Left colon (tissue), 2 donors: ENCODE measurements at regions not wholly inside any gene's neighbourhood (a gene's known extent, or its start where the extent isn't known, plus 50 kb on each side); places are given as distances from the start of the nearest gene placed in this dataset.
A peak's percentile ranks its signal among the peaks of the same experiment; 100 is the strongest.
"Not testable (repeated sequence)": the region's sequence is repeated elsewhere in the genome, so short reads cannot be mapped to it uniquely, and the experiment has no call there.

ENCODE experiments used
- ATAC-seq: fragments of 200-7000 bp; cut with Tn5 transposase; one replicate; pipeline ENCODE4 v1.9.1; 2020; ENCODE audit warnings: mild to moderate bottlenecking, moderate library complexity
- DNase-seq, 2 donors: peaks; one replicate each; pipeline ENCODE4 v3.0.0-alpha.2; 2020
- intact Hi-C, 2 donors: fragments of 100-400 bp; cut with DNase I in 1 of 2; cut with micrococcal nuclease in 1 of 2; formaldehyde crosslinking; loops; one replicate each; pipeline versions ENCODE4 v1.11.2 to v1.14.0; 2022; cut with DNase I, micrococcal nuclease
- donor health status: DM: no; HTN: no; CAD: no.
- donor health status: DM: yes; HTN: yes; CAD: no.

DNA sequence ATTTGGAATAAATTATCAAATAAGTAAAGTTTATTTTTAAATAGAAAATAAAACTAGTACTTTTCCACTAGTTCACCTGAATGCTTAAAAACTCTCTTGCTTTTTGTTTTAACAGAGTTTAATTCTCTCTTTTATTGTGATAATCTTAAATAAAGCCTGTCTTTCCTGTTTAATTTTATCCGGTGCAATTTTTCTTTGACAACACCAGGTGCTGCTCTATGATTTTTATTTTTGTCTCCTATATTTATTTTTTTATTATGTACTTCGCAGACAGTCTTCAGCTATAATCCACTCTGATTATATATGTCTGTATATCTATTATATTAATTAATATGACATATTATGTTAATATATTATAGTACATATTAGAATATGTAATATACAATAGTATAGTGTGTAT lies 1293.0 kb upstream of the EPHA6 start:
- intact Hi-C loops: no loop called here
- no peak for DNase-seq
- no peak for ATAC-seq

DNA sequence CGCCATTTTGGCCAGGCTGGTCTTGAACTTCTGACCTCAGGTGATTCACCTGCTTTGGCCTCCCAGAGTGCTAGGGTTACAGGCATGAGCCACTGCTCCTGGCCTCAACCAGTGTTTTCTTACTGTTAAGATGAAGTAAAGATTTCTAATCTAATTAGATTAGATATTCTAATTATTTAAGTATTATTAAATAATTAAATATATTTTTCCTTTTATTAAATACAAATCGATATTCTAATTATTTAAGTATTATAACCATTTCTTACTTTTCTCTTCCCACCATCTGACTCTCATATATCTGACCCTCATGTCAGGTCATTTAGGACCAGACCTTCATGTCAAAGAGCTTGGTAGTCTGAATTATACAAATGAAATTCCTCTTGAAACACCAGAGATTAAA lies 1291.9 kb upstream of the EPHA6 start:
- ATAC-seq (no peak), DNase-seq (no peak)
- intact Hi-C loops: no loop called here

DNA sequence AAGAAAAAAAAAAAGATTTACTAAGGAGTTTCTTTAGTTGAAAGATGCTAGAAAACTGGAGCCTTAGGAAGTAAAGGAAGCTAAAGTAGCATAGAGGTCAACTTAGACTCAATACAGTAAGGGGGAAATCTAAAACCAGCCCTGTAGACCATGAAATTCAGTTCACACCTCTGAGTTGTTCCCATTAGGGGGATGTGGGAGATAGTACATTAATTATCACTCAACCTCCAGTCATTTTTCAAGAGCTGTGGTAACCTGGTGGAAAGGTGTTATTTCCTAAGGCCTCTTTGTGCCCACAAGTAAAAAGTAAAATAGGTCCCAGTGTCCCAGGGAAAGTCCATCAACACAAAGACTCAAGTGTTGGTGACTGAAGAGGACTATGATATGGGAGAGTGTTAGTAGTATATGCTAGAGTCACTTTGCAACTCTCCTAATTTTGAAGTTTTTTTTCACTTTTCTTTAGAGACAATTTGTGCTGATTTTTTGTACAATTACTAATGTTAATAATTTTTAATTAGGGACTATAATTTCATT lies 1274.4 kb upstream of the EPHA6 start:
- ATAC-seq (no peak), DNase-seq (no peak)
- intact Hi-C loops: no loop called here

DNA sequence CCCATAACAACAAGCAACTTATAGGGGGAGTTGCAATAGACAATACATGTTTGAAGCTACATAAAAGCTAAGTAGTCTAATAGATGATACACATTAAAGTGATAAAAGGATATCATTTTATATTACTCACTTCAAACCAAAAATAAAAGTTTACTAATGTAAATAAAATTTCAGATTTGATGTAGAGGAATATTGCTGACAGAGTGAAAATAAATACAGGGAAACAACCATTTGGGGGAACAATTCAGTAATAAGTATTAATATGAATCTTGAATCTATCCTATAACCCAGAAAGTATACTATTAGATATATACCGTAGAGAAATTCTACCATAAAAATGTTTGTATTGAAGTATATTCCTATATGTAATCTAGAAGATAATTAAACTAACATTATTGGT lies 1248.9 kb upstream of the EPHA6 start:
- intact Hi-C loops: no loop called here
- ATAC-seq (no peak), DNase-seq (no peak)

DNA sequence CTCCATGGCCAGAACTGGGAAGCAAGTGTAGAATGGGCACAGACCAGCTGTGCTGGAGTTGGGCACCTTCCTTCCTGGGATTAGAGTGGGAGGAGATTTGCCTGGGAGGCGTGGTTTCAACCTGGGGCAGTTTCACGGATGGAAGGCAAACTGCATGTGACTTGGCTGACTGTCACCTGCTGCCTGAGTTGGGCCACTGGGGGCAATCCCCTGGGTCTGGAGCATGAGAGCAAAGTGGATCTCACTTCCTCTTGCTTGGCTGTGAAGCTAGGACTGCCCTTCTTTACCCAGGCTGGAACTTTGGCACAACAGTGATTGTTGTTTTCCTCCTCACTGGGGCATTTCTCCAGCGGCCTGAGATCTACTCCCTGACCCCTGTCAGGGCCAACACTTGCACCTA lies 1247.0 kb upstream of the EPHA6 start:
- DNase-seq: no peak
- intact Hi-C loops: no loop called here
- ATAC-seq: no peak

DNA sequence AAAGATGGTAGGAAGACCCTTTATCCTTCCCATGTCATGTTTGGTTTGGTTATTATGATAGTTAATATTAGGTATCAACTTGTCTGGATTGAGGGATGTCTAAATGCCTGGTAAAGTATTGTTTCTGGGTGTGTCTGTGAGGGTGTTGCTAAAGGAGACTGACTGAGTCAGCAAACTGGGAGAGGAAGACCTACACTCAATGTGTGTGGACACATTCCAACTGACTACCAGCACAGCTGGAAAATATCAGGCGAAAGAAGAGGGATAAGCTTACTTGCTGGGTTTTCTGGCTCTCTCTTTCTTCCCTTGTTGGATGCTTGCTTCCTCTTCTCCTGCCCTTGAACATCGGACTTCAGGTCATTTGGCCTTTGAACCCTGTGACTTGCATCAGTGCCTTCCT lies 1227.6 kb upstream of the EPHA6 start:
- intact Hi-C loops: no loop called here
- no peak for DNase-seq
- no peak for ATAC-seq

DNA sequence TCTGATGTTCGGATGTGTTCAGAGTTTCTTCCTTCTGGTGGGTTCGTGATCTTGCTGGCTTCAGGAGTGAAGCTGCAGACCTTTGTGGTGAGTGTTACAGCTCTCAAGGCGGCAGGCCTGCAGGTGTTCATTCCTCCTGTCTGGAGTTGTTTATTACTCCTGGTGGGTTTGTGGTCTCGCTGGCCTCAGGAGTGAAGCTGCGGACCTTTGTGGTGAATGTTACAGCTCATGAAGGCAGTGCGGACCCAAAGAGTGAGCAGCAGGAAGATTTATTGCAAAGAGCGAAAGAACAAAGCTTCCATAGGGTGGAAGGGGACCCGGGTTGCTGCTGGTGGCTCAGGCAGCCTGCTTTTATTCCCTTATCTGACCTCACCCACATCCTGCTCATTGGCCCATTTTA lies 1226.8 kb upstream of the EPHA6 start:
- ATAC-seq, intact Hi-C loops, DNase-seq: not testable (repeated sequence)

DNA sequence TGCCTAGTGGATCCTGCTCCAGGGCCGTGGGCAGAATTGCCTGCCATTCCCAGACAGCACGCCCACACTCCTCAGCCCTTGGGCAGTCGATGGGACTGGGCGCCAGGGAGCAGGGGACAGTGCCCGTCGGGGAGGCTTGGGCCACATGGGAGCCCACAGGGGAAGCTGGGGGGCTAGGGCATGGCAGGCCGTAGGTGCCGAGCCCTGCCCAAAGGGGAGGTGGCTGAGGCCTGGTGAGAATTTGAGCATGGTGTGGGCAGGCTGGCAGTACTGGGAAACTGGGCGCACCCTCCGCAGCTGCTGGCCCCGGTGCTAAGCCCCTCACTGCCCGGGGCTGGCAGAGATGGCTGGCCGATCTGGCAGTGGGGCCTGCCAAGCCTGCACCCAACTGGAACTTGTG lies 1225.9 kb upstream of the EPHA6 start:
- ATAC-seq (no peak), DNase-seq (no peak)
- intact Hi-C loops: no loop called here

DNA sequence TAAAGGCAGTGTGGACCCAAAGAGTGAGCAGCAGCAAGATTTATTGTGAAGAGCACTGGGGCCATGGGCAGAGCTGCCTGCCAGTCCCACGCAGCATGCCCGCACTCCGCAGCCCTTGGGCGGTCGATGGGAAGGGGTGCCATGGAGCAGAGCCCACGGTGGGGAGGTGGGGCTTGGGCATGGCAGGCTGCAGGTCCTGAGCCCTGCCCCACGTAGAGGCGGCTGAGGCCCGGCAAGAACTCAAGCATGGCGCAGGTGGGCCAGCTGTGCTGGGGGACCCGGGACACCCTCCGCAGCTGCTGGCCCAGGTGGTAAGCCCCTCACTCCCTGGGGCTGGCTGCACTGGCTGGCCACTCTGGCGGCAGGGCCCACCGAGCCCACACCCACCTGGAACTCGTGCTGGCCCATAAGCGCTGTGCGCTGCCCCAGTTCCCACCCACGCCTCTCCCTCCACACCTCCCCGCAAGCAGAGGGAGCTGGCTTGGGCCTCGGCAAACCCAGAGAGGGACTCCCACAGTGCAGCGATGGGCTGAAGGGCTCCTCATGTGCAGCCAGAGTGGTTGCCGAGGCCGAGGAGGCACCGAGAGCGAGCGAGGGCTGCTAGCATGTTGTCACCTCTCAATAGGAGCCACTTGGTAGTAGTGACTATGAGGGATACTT lies 1218.8 kb upstream of the EPHA6 start:
- intact Hi-C loops: no loop called here
- DNase-seq (no peak), ATAC-seq (no peak)

DNA sequence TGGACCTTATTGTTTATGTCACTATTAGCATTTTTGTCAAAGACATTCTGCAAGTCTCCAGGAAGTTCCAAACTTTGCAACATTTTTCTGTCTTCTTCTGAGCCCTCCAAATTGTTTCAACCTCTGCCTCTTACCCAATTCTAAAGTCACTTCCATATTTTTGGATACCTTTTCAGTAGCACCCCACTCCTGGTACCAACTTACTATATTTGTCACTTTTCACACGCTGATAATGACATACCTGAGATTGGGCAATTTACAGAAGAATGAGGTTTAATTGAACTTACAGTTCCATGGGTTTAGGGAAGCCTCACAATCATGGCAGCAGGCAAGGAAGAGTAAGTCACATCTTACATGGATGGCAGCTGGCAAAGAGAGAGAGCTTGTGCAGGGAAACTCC lies 1206.5 kb upstream of the EPHA6 start:
- DNase-seq (no peak), ATAC-seq (no peak)
- intact Hi-C loops: no loop called here

DNA sequence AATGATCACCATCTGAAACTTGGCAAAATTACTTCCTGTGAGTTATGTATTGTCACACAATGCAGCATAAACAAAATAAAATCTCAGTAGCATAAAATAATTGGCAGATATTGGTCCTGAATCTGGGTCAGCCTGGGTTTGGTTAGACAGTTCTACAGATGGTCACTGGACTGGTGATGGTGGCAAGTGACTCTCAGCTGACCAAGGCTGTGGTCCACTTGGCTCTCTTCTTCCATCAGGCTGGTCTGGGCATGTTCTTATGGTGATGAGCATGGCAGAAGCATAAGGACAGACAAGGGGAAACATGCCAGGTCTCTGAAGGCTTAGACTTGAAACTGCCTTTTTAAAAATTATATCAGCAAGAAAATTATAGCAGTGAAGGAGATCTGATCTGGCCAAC lies 1205.0 kb upstream of the EPHA6 start:
- DNase-seq (no peak), ATAC-seq (no peak)
- intact Hi-C loops: no loop called here

DNA sequence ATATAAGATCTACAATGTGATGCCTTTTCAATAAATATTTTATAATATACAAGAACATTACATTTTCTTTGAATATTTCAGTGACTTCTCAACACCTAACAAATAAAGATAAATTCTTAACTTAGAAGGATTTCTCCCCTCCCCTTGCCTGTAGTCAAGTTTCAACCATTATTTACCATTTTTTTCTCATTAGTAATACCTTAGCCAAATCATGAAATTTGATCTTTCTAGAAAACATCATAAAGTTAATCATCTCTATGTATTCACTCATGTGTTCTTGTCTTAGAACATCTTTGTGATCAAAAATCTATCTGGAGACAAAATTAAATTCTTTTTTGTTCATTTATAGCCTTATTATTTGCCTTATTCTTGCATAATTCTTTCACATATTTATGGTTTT lies 1201.8 kb upstream of the EPHA6 start:
- intact Hi-C loops: no loop called here
- DNase-seq: no peak

DNA sequence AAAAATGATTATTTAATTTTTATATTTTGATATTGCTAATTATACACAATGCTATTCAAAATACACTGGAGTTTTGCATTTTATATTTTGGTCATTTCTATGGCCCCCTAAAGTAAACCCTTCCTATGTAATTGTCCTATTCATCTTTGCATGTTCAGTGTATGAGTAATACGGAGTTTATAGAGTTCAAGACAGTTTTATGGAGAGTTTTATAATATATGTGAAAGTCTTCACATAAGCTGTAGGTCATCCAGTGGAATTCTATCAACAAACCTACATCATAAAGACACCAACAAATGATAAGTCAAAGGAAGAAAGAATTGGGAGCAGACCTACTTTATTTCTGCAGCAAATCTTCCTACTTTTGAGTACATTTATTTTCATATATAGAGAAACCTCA lies 1200.4 kb upstream of the EPHA6 start:
- intact Hi-C loops: no loop called here
- peak; percentile 49 for ATAC-seq
- DNase-seq: no peak

More for the DNA sequence above, 1201.8 kb upstream of the EPHA6 start:
- no peak for ATAC-seq

DNA sequence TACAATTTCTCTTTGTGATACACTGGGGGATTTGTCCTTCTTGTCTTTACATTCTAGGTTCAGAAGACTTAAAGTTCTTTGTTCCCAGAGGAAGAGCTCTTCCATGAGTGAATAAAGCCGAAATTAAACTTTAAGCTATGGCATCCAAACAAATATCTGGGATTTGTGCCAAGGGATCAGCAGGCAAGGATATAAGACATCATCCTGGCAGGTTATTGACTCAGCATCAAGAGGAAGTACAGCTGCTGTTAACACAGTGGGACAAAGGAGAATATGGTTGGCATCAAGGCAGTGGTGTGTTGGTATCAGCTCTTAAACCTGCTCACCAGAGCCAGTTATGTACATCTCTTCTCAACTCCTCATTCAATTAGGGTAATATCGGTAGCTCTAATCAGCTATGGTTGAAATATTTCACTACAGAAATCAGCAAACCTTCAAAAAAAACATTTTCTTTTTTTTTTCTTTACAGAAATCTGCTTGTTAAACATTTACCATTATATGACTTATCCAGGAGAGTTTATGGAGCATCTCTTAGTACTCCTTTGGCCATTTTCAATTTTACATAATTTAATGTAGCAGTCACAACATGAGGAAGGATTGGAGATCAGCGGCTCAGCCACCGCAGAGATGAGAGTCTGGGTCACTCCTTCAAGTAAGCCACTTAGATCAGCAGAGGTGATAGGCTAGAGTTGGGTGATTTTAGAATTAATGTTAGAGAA lies 1198.6 kb upstream of the EPHA6 start:
- intact Hi-C loops: no loop called here
- DNase-seq (no peak), ATAC-seq (peak; percentile 86)

DNA sequence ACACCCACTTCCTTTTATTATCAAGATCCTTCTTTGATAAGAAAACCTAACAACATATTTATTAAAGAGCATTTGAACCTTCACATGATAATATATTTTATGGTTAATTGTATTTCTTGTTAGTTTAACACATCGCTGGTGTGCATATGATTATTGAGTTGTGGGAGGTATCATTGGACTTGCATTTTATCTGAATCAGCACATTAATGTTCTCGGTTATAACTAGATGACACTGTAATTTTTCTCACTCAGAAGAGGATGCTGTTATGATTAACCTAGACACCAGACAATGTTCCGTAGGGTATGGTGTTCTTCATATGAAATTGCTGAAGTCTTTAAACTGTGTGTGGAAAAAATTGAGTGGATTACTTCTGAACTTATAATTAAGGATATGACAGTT lies 1188.3 kb upstream of the EPHA6 start:
- ATAC-seq (no peak), DNase-seq (no peak)
- intact Hi-C loops: no loop called here

DNA sequence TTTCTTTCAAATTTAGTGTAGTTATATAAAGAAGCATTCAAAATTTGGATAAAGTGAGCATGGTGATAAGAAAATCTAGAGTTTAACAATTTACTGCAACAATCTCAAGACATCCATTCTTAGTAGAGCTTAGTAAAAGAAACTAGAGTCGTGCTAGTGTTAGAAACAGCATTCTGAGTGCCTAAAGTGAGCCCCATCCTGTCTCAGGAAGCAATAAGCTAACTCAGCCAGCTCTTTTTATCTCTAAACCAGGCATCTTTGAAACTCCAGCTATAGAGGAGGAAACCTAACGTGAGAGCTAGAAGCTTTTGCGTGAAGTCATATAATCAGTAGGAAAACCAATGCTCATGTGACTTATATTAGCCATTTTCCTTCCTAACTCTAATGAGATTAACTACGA lies 1187.1 kb upstream of the EPHA6 start:
- intact Hi-C loops: no loop called here
- ATAC-seq: no peak
- no peak for DNase-seq

DNA sequence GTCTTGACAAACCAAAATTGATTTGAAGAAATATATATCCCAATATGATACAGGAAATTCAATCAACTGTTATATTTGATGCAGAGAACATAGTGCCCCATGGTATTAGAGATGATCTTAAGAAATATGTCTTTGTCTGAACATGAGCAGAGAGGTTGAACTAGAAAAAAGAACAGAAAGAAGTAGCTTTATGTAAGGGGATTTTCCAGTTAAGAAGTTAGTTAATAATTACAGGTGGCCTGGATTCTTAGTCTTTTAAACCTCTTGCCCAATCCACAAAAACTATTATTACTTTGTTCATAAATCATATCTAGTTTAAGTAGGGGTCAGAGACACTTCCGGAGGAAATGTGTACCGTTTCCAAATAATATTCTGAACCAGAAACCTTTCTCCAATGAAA lies 1186.7 kb upstream of the EPHA6 start:
- DNase-seq: no peak
- intact Hi-C loops: no loop called here
- no peak for ATAC-seq

DNA sequence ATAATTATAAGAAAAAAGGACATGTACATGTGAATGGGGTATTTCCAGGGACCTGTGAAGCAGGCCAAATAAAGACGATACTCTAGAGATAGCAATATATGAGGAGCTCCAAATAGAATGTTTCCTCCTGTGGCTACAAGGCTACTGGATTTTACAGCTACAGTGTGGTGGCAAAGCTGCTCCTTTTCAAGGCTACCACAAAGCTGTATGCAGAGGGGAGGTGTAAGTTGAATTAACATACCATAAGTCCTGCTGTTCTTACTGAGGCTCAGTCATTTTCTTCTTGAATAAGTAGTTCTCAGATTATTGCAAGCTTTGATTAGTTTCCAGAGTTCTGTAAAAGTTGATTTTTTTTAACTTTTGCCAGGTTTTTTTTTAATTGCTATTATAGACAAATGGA lies 1184.6 kb upstream of the EPHA6 start:
- ATAC-seq: no peak
- DNase-seq: no peak
- intact Hi-C loops: no loop called here

DNA sequence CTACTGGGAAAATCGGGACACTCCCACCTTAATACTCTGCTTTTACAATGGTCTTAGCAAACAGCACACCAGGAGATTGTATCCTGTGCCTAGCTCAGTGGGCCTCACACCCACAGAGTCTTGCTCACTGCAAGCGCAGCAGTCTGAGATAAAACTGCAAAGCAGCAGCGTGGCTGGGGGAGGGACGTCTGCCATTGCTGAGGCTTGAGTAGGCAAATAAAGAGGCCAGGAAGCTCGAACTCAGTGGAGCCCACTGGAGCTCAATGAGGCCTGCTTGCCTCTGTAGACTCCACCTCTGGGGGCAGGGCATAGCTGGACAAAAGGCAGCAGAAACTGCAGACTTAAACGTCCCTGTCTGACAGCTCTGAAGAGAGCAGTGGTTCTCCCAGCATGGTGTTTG lies 1169.1 kb upstream of the EPHA6 start:
- intact Hi-C loops: no loop called here
- no peak for DNase-seq
- ATAC-seq: no peak

DNA sequence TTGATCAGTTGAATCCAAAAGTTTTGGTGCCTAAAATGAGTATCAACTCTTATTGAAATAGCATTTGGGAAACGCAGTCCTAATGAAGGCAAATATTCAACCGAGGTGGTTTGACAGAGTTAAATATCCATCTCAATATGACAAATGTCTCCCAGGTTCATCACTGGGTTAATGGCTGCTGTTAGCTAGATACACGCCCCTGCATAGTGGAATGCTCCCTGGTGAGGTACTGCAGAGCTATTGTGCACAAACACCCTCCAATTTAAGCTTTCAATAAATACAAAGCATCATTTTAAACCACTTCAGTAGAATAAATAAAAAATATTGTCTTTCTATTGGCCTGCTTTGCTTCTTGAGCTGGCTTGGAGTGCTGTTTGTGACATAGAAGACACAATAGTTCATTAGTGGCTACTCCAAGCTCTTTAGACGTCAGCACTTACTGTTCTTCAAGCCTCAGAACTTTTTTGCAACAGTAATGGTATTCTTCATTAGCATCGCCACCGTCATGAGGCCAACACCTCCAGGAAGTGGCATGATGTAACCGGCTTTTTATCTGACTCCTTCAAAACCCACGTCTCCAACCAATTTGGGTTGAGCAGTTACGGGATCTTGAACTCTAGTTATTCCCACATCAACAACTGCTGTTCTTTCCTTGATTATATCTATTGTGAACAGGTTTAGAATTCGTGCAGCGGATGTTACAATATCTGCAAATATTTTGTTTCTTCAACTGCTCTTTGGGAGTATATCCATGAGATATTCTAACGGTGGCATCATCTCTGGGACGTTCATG lies 1159.6 kb upstream of the EPHA6 start:
- DNase-seq (no peak), ATAC-seq (no peak)
- intact Hi-C loops: no loop called here
